Activated CD4-positive, alpha-beta T cell treated with anti-CD3 and anti-CD28 coated beads, Interleukin-10, Interleukin-2, amounts not matched to agents 100 ng/mL and 50 ng/mL, durations not matched to agents 16 hours and 8 hours (primary cell): ENCODE measurements at regions not wholly inside any gene's neighbourhood (a gene's known extent, or its start where the extent isn't known, plus 50 kb on each side); places are given as distances from the start of the nearest gene placed in this dataset.

Source experiments
- DNase-seq: peaks from one replicate; pipeline ENCODE4 v3.0.0-alpha.2; 2020

DNA sequence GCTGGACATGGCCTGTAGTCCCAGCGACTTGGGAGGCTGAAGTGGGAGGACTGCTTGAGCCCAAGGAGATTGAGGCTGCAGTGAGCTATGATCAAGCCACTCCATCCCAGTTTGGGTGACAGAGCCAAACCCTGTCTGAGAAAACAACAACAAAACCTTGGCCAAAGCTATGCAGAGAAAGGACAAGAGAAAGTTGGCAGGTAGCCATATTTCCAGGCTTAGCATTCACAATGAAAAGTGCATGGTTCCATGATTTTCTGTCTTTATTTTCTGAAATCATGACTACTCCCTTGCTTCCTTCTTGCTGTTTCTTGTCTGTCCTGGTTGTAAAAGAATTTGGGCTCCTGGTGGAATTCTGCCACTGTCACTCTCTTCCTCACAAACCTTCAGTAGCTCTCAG, 284.6 kb upstream of the C2CD4B start:
- no peak for DNase-seq

GRCh38 chr15:62450061-62450460, 285.0 kb upstream of the C2CD4B start:
- DNase-seq = no peak

DNA sequence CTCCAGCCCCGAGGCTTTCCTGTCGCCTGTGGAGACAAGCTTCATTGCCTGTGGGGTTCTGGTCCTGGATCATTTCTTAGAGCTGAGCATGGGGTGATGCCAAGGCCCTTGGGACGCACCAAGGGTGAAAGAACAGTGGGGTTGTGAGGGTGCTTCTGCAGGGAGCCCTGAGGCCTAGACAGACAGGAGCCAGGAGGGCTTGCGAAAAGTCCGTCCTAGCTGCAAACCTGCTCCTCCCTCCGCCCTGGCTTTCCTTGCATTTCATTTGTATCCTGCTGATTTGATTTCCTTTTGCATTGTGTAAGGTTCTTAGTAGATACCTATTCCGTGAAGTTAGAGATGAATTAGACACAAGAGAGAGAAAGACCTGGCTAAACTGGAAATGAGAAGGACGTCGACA, 286.9 kb upstream of the C2CD4B start:
- DNase-seq = no peak

- DNase-seq = no peak
Measured at GRCh38 chr15:62452667-62453066, 287.6 kb upstream of the C2CD4B start.

DNA sequence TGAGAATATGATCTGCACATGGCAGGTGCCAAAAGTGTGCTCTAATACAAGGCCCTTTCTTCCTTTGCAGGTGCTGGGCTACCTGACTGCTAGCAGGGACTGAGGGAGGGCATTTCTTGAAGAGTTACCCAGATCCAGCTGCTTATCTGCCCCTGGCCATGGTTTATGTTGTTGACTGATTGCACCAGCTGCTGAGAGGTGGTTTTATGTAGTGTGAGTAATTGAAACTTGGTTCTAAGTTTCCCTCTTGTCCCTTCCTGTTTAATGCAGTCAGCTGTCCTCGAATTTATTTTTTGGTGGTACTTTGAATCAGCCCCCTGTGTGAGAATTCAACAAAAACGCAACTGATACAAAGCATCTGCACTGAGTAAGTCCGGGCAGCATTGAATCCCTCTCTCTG, 288.3 kb upstream of the C2CD4B start:
- DNase-seq = no peak

DNA sequence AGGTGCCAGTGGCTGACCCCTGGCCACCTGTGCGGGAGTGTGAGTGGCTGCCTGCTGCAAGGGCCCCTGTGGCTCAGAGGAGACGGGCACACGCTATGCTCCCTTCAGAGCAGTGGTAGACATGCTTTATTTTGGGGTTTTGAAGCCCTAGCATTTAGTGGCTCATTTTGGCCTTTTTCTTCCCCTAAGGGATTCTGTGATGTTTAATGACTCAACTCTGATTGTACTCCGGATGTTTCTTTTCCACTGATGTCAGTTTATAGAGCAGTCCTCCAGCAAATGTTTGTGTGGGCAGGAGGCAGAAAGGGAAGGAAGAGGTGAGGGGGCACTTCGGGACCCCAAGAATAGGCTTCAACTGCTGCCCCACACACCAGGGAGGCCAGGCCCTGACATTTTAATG, 288.9 kb upstream of the C2CD4B start:
- DNase-seq = no peak

DNA sequence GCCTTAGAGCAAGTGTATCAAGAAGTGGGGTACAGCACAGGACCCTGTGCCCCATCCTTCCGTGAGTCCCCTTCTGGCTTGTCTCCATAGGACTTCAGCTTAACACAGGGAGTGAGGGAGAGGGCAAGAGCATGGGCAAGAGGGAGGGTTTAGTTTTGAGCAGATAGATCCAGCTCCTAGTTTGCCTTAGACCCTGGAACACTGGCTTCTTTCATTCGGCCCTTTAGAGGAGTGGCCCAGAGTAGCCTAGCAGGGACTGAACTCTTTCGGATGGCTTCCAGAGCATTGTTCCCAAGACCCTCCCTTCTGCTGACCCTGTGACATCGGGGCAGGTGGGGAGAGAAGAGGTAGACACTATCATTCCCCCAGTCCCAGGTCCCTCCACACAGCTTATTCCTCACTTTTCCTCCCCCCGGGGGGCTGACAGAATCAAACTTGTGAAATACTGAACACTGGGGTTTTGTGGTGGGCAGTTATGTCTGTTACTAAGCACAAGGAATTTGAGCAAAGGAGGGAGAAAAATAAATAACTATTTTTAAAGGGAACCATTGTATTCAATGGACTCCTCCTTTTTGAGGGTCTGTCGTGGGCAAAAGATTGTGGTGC, 289.6 kb upstream of the C2CD4B start:
- DNase-seq = no peak

- DNase-seq = no peak
Measured at GRCh38 chr15:62455441-62455921, 290.4 kb upstream of the C2CD4B start.

- no peak for DNase-seq
Measured at GRCh38 chr15:62456011-62456920, 291.2 kb upstream of the C2CD4B start.

- no peak for DNase-seq
Measured at GRCh38 chr15:62457100-62457499, 292.0 kb upstream of the C2CD4B start.

- DNase-seq = no peak
Measured at GRCh38 chr15:62459875-62460274, 294.8 kb upstream of the C2CD4B start.

- DNase-seq = no peak
Measured at GRCh38 chr15:62462268-62462667, 297.2 kb upstream of the C2CD4B start.

GRCh38 chr15:62462721-62463120, 297.6 kb upstream of the C2CD4B start:
- no peak for DNase-seq

GRCh38 chr15:62464705-62465104, 299.6 kb upstream of the C2CD4B start:
- DNase-seq = no peak

GRCh38 chr15:62465173-62465572, 300.1 kb upstream of the C2CD4B start:
- DNase-seq = no peak

- no peak for DNase-seq
Measured at GRCh38 chr15:62469478-62469873, 304.4 kb upstream of the C2CD4B start.

DNA sequence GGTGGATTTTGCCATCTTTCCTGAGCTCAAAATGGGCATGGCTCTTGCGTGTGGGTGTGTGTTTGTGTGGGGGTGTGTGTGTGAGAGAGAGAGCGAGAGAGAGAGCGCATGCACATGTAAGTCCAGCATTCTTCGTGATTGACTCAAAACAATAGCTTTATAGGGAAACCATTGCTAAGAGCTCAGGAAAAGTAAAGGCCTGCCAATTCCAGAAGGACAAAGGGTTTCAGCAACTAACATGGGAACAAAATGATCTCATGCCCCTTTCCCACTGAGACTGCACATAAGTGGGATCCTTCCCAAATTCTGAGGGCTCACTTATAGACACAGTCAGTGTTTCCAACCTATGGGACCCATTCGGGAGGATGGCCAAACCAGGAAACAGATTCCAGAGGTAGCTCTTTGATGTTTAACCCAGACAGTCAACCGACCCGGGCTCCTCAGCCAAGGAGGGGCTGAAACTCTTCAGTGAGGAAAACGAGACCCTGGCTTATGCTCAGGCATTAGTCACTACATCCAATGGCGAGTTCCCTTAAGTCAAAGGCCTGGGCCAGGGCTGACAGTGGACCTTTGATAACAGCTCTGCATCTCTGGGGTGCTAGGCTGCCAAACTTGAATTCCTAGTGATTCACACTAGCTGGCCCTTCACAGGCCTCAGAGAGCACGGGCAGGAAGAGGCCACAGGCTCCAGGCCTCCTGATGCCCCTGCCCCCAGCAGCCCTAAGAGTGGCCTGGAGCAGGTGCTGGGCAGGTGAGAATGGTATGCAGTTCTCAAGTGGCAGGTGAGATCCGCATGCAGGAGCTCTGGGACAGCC, 305.0 kb upstream of the C2CD4B start:
- DNase-seq = no peak

GRCh38 chr15:62472616-62473299, 307.7 kb upstream of the C2CD4B start:
- no peak for DNase-seq

- no peak for DNase-seq
Measured at GRCh38 chr15:62474021-62474770, 309.1 kb upstream of the C2CD4B start.

DNA sequence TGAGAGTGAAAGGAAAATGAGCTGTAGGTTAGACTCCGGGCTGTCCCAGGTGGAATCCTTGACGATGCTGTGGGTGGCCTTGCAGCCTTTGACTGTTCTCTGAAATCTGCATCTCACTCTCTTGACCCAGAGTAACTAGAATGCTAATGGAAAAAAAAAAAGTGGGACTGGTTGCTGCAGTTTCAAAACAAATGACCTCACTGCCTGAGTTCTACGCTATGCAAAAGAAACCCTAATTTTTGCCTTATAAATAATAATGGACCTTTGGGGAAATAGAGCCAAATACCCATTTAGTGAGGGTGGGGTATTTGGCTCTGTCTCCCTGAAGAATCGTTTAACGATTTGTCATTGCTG, 309.7 kb upstream of the C2CD4B start:
- no peak for DNase-seq

GRCh38 chr15:62475591-62475990, 310.5 kb upstream of the C2CD4B start:
- no peak for DNase-seq

- no peak for DNase-seq
Measured at GRCh38 chr15:62476163-62476562, 311.1 kb upstream of the C2CD4B start.
